CD4-positive, alpha-beta T cell (primary cell): ENCODE measurements at regions not wholly inside any gene's neighbourhood (a gene's known extent, or its start where the extent isn't known, plus 50 kb on each side); places are given as distances from the start of the nearest gene placed in this dataset.

Experiments used
- ATAC-seq: fragments of 200-7000 bp; cut with Tn5 transposase; one replicate; pipeline ENCODE4 v1.10.0; 2022; ENCODE audit warnings: mild to moderate bottlenecking; ENCODE audit not compliant: poor library complexity
- CTCF ChIA-PET: fragments of 350-600 bp; sonication (Branson Sonifier 250); formaldehyde crosslinking; loops from one replicate; lab custom pipeline; 2021; ENCODE audit warnings: antibody characterized with exemption, inconsistent platforms; lab: Charles Lee
- POLR2A ChIA-PET: fragments of 350-600 bp; sonication (Branson Sonifier 250); formaldehyde crosslinking; loops from one replicate; lab custom pipeline; 2021; ENCODE audit warnings: antibody characterized with exemption, inconsistent platforms; lab: Charles Lee
- DNase-seq, 14 experiments: peaks; one replicate each; pipeline ENCODE4 v3.0.0-alpha.2; 2013 to 2020; ENCODE audit warnings: mixed read lengths in 2 of 14
- H3K27ac ChIP-seq, 2 donors: one replicate each; pipeline versions ENCODE4 v1.5.1 to v1.7.0; 2013; ENCODE audit warnings: low read length in 2 of 2, low read depth in 1 of 2, mild to moderate bottlenecking in 1 of 2
- H3K27me3 ChIP-seq, 2 experiments: 1 replicate in 1 of 2; 2 replicates in 1 of 2; pipeline versions ENCODE4 v1.6.1 to v1.7.0; 2013; ENCODE audit warnings: low read length in 2 of 2, control low read depth in 1 of 2, mild to moderate bottlenecking in 1 of 2, moderate library complexity in 1 of 2; ENCODE audit not compliant: insufficient read depth in 2 of 2, control insufficient read depth in 1 of 2
- H3K36me3 ChIP-seq: one replicate; pipeline ENCODE4 v1.6.1; 2013; ENCODE audit warnings: low read length, control low read depth; ENCODE audit not compliant: insufficient read depth
- H3K4me1 ChIP-seq: one replicate; pipeline ENCODE4 v1.6.1; 2013; ENCODE audit warnings: low read length, control low read depth; ENCODE audit not compliant: insufficient read depth
- H3K4me3 ChIP-seq: one replicate; pipeline ENCODE4 v1.5.1; 2013; ENCODE audit warnings: mild to moderate bottlenecking, low read length, moderate library complexity
- H3K9me3 ChIP-seq, 2 experiments: 1 replicate in 1 of 2; 2 replicates in 1 of 2; pipeline versions ENCODE4 v1.6.1 to v1.7.0; 2013; ENCODE audit warnings: low read length in 2 of 2, mild to moderate bottlenecking in 2 of 2, control low read depth in 1 of 2, moderate library complexity in 1 of 2; ENCODE audit not compliant: control insufficient read depth in 1 of 2, insufficient read depth in 1 of 2
- H3K27ac Mint-ChIP-seq: one replicate; pipeline ENCODE4 v1.8.0; 2020; ENCODE audit warnings: mixed read lengths
- H3K27me3 Mint-ChIP-seq: one replicate; pipeline ENCODE4 v1.8.0; 2021; ENCODE audit warnings: mixed read lengths
- H3K36me3 Mint-ChIP-seq: one replicate; pipeline ENCODE4 v1.8.0; 2021; ENCODE audit warnings: low read depth, mixed read lengths
- H3K4me1 Mint-ChIP-seq: one replicate; pipeline ENCODE4 v1.8.0; 2021; ENCODE audit warnings: low read depth, mixed read lengths
- H3K4me3 Mint-ChIP-seq: one replicate; pipeline ENCODE4 v1.8.0; 2020; ENCODE audit warnings: mild to moderate bottlenecking, mixed read lengths
- H3K9me3 Mint-ChIP-seq: one replicate; pipeline ENCODE4 v1.8.0; 2020; ENCODE audit warnings: mixed read lengths
- CTCF ChIP-seq: fragments of 200-600 bp; IDR thresholded peaks from one replicate; pipeline ENCODE4 v1.8.0; 2022; ENCODE audit warnings: antibody characterized with exemption, mild to moderate bottlenecking
- intact Hi-C, 2 experiments: fragments of 100-400 bp; cut with DNase I in 1 of 2; cut with micrococcal nuclease in 1 of 2; formaldehyde crosslinking; loops; one replicate each; pipeline versions ENCODE4 v1.15.1 to v1.9.0; 2023 to 2025; cut with DNase I, micrococcal nuclease

GRCh38 chr1:215453440-215453839, 113.7 kb upstream of the KCTD3 start:
- Histone ChIP-seq H3K27ac (no peak overlapping the region), H3K27me3 (no peaks in the 10 kb centered on the region), H3K9me3 (no peaks in the 10 kb centered on the region), H3K4me1 (no peaks in the 10 kb centered on the region), H3K4me3 (no peak overlapping the region), H3K36me3 (no peaks in the 10 kb centered on the region)
- H3K36me3 Mint-ChIP-seq, result no peaks in the 10 kb centered on the region
- TF ChIP-seq CTCF, result no peak
- no peaks in the 10 kb centered on the region for H3K27me3 Mint-ChIP-seq
- no peak for ATAC-seq
- H3K4me3 Mint-ChIP-seq, result no peak overlapping the region
- H3K27ac Mint-ChIP-seq, result no peak overlapping the region
- POLR2A ChIA-PET, result no interaction called here
- intact Hi-C loops, result no loop called here
- CTCF ChIA-PET, result no interaction called here
- H3K9me3 Mint-ChIP-seq, result no peaks in the 10 kb centered on the region
- no peaks in the 10 kb centered on the region for H3K4me1 Mint-ChIP-seq
- DNase-seq, result no peak

DNA sequence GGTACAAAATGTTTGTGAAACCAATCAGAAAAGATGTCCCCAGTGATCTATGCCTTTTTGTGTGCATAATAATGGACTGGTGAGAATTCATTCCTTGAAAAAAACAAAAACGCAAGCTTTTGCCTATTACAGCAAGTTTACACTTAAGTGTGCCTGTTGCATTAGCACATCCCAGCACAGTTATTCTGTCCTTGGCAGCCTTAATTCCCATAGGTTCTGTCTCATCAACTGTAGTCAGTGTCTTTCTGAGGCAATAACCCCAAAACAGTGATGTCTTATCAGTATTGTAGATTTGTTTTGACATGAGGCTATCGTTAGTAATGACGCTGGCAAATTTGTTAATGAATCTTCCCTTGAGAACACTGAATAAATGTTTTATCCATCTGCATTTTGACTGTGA, 109.9 kb upstream of the KCTD3 start:
- Mint-ChIP-seq H3K4me3 (no peak overlapping the region), H3K4me1 (no peaks in the 10 kb centered on the region), H3K36me3 (no peaks in the 10 kb centered on the region), H3K9me3 (no peaks in the 10 kb centered on the region), H3K27ac (no peak overlapping the region), H3K27me3 (peaks cover 4% of the 10 kb centered on the region)
- ATAC-seq (no peak), DNase-seq (no peak)
- Histone ChIP-seq H3K27me3 (no peaks in the 10 kb centered on the region), H3K9me3 (no peaks in the 10 kb centered on the region), H3K4me3 (no peak overlapping the region), H3K36me3 (no peaks in the 10 kb centered on the region), H3K27ac (no peak overlapping the region), H3K4me1 (no peaks in the 10 kb centered on the region)
- ChIA-PET POLR2A (no interaction called here), CTCF (no interaction called here)
- TF ChIP-seq CTCF, result no peak
- intact Hi-C loops, result no loop called here

DNA sequence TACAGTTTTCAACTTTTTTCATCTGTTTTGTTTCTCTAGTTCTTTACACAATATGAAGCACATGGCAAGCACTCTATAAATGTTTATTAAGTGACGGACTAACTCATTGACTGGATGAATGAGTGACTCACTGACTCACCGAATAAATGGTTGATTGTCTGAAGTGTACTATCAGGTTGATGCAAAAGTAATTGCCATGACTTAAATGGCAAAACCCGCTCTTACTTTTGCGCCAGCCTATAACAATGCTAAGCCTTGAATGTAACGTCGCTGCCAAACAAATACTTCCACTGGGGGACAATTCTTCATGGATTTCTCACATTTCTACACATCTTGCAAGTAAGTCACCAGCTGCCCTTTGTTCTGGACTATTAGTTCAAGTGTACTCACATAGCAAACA, 109.0 kb upstream of the KCTD3 start:
- H3K27me3 ChIP-seq, result no peaks in the 10 kb centered on the region
- POLR2A ChIA-PET, result no interaction called here
- no peak for TF ChIP-seq CTCF
- intact Hi-C loops, result no loop called here
- Mint-ChIP-seq H3K4me1 (no peaks in the 10 kb centered on the region), H3K27ac (no peak overlapping the region), H3K4me3 (no peak overlapping the region), H3K9me3 (no peaks in the 10 kb centered on the region), H3K27me3 (peaks cover 5% of the 10 kb centered on the region), H3K36me3 (no peaks in the 10 kb centered on the region)
- ATAC-seq, result no peak
- H3K9me3 ChIP-seq, result no peaks in the 10 kb centered on the region
- no peak for DNase-seq
- H3K4me1 ChIP-seq, result no peaks in the 10 kb centered on the region
- H3K4me3 ChIP-seq, result no peak overlapping the region
- no peak overlapping the region for H3K27ac ChIP-seq
- CTCF ChIA-PET, result no interaction called here
- H3K36me3 ChIP-seq, result no peaks in the 10 kb centered on the region
